Activated naive CD4-positive, alpha-beta T cell treated with anti-CD3 and anti-CD28 coated beads, Interleukin-2, amount 50 U/mL, for 24 hours (primary cell): ENCODE measurements at regions not wholly inside any gene's neighbourhood (a gene's known extent, or its start where the extent isn't known, plus 50 kb on each side); places are given as distances from the start of the nearest gene placed in this dataset.

Experiments
- H3K27ac Mint-ChIP-seq: one replicate; pipeline ENCODE4 v1.8.0; 2021; ENCODE audit warnings: mild to moderate bottlenecking, mixed read lengths
- H3K27me3 Mint-ChIP-seq: one replicate; pipeline ENCODE4 v1.8.0; 2021; ENCODE audit warnings: mixed read lengths
- H3K36me3 Mint-ChIP-seq: one replicate; pipeline ENCODE4 v1.8.0; 2021; ENCODE audit warnings: mixed read lengths
- H3K4me1 Mint-ChIP-seq: one replicate; pipeline ENCODE4 v1.8.0; 2021; ENCODE audit warnings: mixed read lengths
- H3K4me3 Mint-ChIP-seq: one replicate; pipeline ENCODE4 v1.8.0; 2021; ENCODE audit warnings: mild to moderate bottlenecking, mixed read lengths
- H3K9me3 Mint-ChIP-seq: one replicate; pipeline ENCODE4 v1.8.0; 2021; ENCODE audit warnings: mixed read lengths

DNA sequence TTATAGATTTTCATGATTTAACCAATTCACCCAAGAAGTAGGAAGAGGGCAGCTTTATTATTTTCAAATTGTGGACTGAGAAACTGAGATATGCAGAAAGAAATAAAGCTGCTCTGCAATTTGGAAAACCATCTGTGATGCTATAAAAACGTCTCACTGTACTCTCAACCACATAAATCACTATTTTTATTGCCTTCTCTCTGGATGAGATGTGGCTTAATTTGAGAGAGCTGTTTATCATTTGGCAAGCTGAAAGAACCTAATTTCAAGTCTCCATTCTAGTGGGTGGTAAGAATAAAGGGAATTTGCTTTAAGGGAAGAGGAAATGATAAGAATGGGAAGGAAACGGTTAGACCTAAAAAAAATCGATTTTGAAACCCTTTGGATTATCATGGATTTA lies 49.9 kb upstream of the CYP1B1 start:
- Mint-ChIP-seq H3K36me3 (peaks cover 5% of the 10 kb centered on the region), H3K4me3 (no peak overlapping the region), H3K9me3 (peaks cover 5% of the 10 kb centered on the region), H3K4me1 (no peaks in the 10 kb centered on the region), H3K27me3 (no peaks in the 10 kb centered on the region), H3K27ac (no peak overlapping the region)
